HUDEP-2 (cell line): ENCODE measurements at regions not wholly inside any gene's neighbourhood (a gene's known extent, or its start where the extent isn't known, plus 50 kb on each side); places are given as distances from the start of the nearest gene placed in this dataset.

Experiments used
- DNase-seq, 76 experiments: peaks; one replicate each; lab custom pipeline; 2025; ENCODE audit not compliant: unreplicated experiment in 76 of 76; lab: John Stamatoyannopoulos, UW

DNA sequence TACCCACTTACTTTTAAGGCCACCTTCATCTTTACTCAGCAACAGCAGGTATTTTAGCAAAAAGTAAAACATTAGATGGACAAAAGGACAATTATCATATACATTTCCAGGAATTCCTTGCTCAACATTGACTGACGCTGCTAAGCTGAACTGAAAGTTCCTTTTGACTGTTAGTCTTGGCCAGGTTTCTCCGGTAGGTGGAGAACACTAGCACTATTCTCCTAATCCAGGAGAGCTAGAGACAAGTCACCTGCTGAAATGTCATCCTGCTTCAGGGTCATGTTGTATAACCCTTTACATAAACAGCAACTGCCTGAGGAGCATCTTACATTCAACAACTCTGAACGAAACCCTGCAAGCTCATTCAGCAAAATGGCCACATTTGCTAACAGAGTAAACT lies 109.0 kb upstream of the ESRRG start:
- DNase-seq = no peak

DNA sequence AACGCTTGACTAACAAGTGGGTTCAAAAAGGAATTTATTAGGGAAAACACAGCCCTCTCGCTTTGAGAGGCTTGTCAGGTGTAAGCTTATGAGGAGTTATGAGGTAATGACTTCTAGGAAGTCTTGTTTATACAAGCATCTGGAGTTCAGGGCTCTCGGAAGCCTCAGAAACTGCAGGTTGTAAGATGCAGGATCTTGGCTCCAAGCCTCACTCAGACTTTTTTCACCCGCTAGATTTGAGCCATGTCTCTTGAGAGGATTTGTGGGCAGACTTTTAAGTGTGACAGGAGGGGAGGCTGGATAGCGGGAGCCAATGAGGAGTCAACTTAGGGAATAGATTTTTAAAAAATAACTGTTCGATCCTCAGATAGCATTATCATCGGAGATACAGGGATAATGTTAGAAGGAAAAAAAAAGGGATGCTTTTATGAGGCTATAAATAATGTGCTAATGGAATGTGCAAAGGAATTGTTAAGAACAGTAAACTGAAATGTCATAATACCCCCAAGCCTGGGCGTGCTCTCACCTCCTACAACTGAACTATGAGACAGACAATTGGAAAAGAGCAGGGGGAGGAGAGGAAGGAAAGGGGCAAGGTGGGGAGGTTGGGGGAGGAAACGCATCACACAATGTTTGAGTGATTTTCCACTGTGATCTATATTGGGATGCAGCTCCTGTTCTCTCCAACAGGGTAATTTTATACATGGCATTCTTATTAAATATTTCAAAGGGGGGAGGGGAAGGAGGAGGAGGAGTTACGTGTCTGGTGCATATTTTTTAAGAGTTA lies 107.4 kb upstream of the ESRRG start:
- no peak for DNase-seq

DNA sequence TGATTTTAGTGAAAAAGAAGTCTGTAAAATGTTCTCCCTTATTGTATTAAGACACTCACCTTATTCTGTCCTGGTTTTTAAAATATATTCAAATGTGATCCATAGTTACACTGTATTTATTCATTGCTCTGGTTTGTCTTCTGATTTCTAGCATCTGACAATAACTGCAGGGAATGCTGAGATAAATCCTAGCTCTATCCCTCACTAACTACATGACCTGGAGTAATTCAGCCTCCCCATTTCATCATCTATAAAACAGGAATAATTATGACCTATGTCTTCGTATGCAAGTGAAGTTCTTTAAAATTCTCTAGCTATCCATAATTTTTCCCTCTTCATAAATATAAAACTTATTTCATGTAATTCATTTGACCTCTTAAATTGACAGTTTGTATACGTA lies 104.0 kb upstream of the ESRRG start:
- no peak for DNase-seq

DNA sequence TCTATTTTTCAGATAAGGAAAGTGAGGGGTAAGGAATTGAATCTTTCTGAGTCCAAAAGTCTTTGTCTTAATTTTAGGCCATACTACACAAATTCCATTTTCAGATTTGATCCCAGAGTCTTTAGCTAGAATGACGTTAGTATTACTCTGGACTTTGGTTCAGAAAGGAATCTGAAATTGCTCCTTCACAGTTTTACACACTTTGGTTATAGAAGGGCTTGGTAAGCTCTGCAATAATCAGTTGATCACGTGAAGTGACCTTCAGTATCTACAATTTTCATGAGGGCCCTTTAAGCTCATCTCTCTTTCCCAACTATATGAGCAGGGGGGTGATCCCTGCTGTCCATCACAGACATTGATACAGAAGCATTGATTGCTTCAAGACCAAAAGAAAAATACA lies 103.4 kb upstream of the ESRRG start:
- no peak for DNase-seq

DNA sequence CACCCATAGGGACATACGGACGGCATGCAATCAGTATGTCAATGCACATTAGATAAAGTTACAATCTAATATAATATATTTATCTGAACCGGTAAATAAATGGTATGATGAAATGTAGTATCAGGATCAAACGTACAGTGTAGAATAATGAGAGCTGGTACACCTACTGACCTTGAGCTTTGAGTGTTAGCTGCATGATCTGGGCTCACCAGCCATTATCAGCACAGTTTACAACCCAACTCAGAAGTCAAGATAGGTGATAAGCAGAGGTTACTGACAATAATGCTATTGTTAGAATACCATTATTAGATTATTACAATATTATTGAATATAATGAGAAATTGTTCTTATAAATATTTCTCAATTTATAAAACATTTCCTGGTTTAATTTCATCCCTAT lies 103.0 kb upstream of the ESRRG start:
- no peak for DNase-seq

- DNase-seq = no peak
Measured at GRCh38 chr1:216825557-216825956, 102.3 kb upstream of the ESRRG start.

GRCh38 chr1:216824511-216824910 lies 101.3 kb upstream of the ESRRG start:
- DNase-seq = no peak

DNA sequence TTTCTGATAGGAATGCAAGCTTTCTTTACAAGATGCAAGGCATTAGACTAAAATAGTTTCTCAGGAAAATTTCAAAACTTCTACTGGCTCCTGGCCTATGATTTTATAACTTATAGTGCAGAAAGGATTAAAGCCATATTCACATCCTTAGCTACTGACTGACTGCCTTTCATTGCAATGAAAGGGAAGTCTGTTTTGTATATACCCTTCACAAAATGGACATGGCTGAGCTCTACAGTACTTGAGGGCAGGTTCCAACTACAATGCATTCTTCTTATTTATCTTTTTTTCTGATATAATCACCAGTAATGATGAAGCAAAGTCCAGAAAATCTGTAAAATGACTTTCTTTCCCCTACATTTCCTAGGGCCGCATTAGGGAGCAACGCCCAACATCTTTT lies 100.5 kb upstream of the ESRRG start:
- no peak for DNase-seq

DNA sequence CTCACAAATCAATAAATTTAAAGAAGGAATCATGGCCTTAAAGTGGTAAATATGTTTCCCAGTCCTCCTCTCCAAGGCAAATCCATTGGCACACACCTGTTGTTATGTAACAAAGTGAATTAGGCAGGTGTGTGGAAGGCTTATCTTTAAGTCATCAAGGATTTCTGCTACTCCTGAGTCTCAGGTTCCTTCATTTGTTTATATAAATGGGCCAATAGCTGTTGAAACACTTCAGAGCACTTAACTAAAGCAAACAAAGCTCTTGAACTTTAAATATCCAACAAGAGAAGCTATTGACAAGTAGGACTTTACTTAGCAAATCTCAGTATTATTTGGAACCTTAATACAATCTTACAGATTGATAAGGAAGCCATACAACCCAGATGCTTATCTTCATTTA lies 99.3 kb upstream of the ESRRG start:
- DNase-seq = no peak

GRCh38 chr1:216820345-216820744 lies 97.1 kb upstream of the ESRRG start:
- DNase-seq = no peak

DNA sequence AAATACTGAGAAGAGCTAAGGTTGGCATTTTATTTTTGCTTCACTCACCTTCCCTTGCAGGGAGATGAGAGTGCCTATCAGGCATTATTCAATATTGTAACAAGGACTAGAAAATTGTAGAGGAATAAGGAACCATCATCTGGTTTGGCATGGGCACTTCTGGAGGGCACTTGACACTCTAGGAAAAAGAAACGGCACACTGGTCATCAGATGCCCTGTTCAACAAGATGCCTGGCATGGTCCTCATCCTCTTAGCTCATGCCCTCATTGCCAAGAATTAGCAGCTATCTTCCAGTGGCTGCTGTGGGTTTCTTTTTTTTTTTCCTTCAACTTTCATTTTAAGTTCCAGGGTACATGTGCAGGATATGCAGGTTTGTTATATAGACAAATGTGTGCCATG lies 95.1 kb upstream of the ESRRG start:
- no peak for DNase-seq

- no peak for DNase-seq
Measured at GRCh38 chr1:216815260-216816131, 92.3 kb upstream of the ESRRG start.

- no peak for DNase-seq
Measured at GRCh38 chr1:216814576-216815259, 91.5 kb upstream of the ESRRG start.

DNA sequence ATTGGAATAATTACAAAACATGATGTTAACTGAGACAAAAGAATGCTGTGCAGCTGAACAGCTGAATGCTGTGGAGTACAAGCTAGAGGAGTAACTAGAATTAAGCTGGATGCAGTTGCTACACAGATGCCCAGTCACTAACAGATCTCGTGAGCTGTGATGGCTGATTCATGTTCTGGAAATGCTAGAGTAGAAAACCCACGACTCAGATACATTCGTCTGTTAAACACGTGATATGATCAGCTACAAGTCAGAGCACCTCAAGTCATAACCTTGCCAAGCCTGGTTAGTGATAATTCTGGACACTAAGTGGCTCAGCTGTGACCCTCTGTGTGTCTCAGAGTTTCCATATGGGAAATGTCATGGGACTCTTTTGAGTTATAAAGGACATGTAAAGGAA lies 89.7 kb upstream of the ESRRG start:
- DNase-seq = no peak

GRCh38 chr1:216809649-216810048 lies 86.4 kb upstream of the ESRRG start:
- DNase-seq = no peak

DNA sequence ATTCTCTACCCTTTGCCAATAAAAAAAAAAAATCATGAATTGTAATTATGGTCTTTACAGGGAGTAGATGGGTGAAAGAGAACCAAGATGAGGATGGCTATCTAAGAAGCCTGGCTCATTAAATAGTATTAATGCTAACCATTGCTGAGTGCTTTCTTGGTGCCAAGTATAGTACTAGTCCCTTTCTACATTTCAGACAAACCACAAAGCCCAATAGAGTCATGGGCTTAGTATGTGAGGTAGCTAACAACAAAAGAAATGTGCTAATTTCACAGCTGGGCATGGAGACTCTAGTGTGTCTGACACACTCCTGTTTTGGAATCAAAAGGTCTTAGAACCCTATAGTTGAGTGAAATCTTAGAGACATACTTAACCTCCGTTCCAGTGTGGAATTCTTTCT lies 84.5 kb upstream of the ESRRG start:
- DNase-seq = no peak

DNA sequence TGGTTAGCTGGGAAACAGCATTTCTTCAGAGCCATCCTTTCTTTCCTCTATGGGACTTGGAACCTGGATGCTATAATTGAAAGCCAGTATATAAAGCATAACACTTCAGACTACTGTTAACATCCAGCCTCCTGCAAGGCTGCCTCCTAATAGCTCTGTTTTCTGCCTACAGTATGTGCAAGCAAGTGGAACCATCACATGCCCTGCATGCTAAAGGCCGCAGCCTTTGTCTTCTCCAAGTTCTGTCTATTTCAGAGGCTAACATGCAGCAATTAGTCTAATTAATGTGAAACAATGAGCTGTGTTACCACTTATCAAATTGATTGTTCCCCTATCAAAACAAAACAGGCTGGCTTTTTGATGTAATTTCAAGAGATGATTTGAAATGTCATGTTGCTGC lies 82.7 kb upstream of the ESRRG start:
- DNase-seq = no peak

- DNase-seq = no peak
Measured at GRCh38 chr1:216805233-216805632, 82.0 kb upstream of the ESRRG start.

DNA sequence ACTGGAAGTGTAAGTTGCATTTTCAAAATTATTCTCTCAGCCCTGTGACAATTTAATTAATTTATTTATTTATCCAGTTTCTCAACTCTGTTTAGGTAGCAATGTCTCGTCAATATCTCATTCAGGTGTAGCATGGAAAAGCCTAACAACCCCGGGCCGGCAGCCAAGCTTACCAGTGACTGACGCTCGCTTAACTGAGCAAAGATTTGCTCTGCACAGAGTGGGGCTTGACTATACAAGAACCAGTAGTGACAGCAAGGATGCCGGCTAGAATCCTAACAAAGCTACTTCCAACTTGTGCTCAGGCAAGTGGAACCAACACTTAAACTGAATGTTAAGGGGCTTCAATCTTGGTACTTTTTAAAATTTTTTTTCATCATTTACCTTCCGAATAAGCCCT lies 80.9 kb upstream of the ESRRG start:
- no peak for DNase-seq

DNA sequence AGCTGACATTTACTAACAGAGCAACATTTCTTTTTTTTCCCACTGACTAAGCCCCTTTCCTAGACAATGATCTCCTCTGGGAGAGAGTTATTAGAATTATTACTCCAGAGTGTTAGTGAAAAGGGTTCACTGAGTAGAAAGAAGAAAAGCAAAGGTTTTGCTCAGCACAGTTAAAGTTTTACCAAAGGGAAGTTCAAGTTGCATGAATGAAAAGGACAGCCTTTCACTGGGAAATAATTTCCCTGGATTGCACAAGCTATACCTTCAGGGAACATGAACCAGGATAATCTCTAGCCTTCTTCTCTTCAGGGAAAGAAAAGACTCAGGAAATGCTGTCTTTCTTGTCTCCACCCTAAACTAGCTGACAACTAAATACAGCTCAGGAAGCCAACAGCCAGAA lies 71.4 kb upstream of the ESRRG start:
- DNase-seq = no peak

GRCh38 chr1:216793973-216794372 lies 70.7 kb upstream of the ESRRG start:
- no peak for DNase-seq

GRCh38 chr1:216793303-216793702 lies 70.1 kb upstream of the ESRRG start:
- DNase-seq = no peak
